Spleen (tissue), 7 donors: ENCODE measurements at regions not wholly inside any gene's neighbourhood (a gene's known extent, or its start where the extent isn't known, plus 50 kb on each side); places are given as distances from the start of the nearest gene placed in this dataset.

Experiments used
- CTCF ChIP-seq, 11 experiments: fragments of 200-600 bp in 7 of 11; fragments of 450-650 bp in 4 of 11; sonication (generic) in 4 of 11; IDR thresholded peaks in 8 of 11; conservative IDR thresholded peaks in 3 of 11; 1 replicate in 7 of 11; 2 replicates in 4 of 11; pipeline versions ENCODE4 v1.4.0 to v1.8.0; 2016 to 2021; ENCODE audit warnings: antibody characterized with exemption in 11 of 11, inconsistent platforms in 4 of 11, mild to moderate bottlenecking in 1 of 11
- POLR2A ChIP-seq, 3 donors: fragments of 450-650 bp; IDR thresholded peaks; one replicate each; pipeline ENCODE4 v1.5.1; 2017; ENCODE audit warnings: antibody characterized with exemption in 3 of 3, mild to moderate bottlenecking in 1 of 3
- POLR2AphosphoS5 ChIP-seq, 3 donors: sonication (generic); formaldehyde crosslinking; IDR thresholded peaks; one replicate each; pipeline ENCODE4 v1.5.1; 2017; ENCODE audit warnings: antibody characterized with exemption in 3 of 3
- donor health status: DM: no; HTN: no; CAD: no; lungs with moderate emphysema.
- donor health status: DM: no; HTN: no; CAD: no.
- donor health status: DM: no; HTN: no; CAD: no.

DNA sequence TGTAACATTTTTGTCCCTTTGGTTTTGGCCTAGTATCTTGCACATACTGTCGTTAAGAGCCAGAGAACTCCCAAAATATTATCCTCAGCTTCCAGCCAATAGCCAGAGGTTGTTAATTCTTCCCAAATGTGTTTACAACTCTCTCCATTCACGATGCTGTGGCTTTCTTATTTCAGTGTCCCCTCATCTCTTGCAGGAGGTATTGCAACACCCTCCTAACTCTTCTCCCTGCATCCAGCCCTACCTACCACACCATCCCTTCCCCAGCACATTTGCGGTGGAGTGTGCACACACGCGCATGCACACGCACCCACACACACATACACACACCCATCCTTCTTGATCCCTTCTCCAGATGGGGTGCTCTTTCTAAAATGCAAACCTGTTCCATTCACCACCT is 75.6 kb upstream of the LMO2 start:
- TF ChIP-seq CTCF (IDR thresholded peaks at IDR 0.05 in 8 of 11, conservative IDR thresholded peaks at IDR 0.05 in 3 of 11) (no peak), POLR2A (IDR thresholded peaks at IDR 0.05) (no peak), POLR2AphosphoS5 (IDR thresholded peaks at IDR 0.05) (no peak)
